Loucy (cell line): ENCODE measurements at regions not wholly inside any gene's neighbourhood (a gene's known extent, or its start where the extent isn't known, plus 50 kb on each side); places are given as distances from the start of the nearest gene placed in this dataset.

Experiments
- CTCF ChIP-seq: fragments of 200-600 bp; sonication (generic); conservative IDR thresholded peaks from 2 replicates; pipeline ENCODE4 v1.5.1; 2014; ENCODE audit warnings: mild to moderate bottlenecking, antibody characterized with exemption, low read length
- EZH2phosphoT487 ChIP-seq: fragments of 200-600 bp; IDR thresholded peaks from 2 replicates; pipeline ENCODE4 v1.6.1; 2018; ENCODE audit warnings: antibody characterized with exemption, mild to moderate bottlenecking, moderate library complexity, borderline replicate concordance

- no peak for TF ChIP-seq CTCF
- TF ChIP-seq EZH2phosphoT487: no peak
Measured at GRCh38 chr20:41783423-41784208, 165.4 kb upstream of the CHD6 start.
